WTC11 (cell line): ENCODE measurements at regions not wholly inside any gene's neighbourhood (a gene's known extent, or its start where the extent isn't known, plus 50 kb on each side); places are given as distances from the start of the nearest gene placed in this dataset.

ENCODE experiments used
- ATAC-seq: fragments of 200-7000 bp; cut with Tn5 transposase; 2 replicates; pipeline ENCODE4 v1.10.0; 2021; ENCODE audit warnings: mild to moderate bottlenecking, moderate library complexity
- CTCF ChIA-PET: fragments of 300-600 bp; sonication (Branson Sonifier 250); formaldehyde crosslinking; loops from one replicate; lab custom pipeline; 2021; ENCODE audit warnings: antibody characterized with exemption; lab: Charles Lee
- POLR2A ChIA-PET: fragments of 350-600 bp; sonication (Branson Sonifier 250); formaldehyde crosslinking; loops from one replicate; lab custom pipeline; 2021; ENCODE audit warnings: antibody characterized with exemption; lab: Charles Lee
- DNase-seq: peaks from one replicate; pipeline ENCODE4 v3.0.0; 2021; ENCODE audit warnings: low spot score
- H3K27ac Mint-ChIP-seq: 2 replicates; pipeline ENCODE4 v1.8.0; 2021; ENCODE audit warnings: mixed read lengths
- H3K27me3 Mint-ChIP-seq: 2 replicates; pipeline ENCODE4 v1.8.0; 2021; ENCODE audit warnings: low read depth, mild to moderate bottlenecking, moderate library complexity, mixed read lengths
- H3K36me3 Mint-ChIP-seq: 2 replicates; pipeline ENCODE4 v1.8.0; 2021; ENCODE audit warnings: mixed read lengths
- H3K4me1 Mint-ChIP-seq: 2 replicates; pipeline ENCODE4 v1.8.0; 2022; ENCODE audit warnings: mixed read lengths
- H3K4me3 Mint-ChIP-seq: 2 replicates; pipeline ENCODE4 v1.8.0; 2021; ENCODE audit warnings: mild to moderate bottlenecking, moderate library complexity, mixed read lengths
- H3K9me3 Mint-ChIP-seq: 2 replicates; pipeline ENCODE4 v1.8.0; 2021; ENCODE audit warnings: mixed read lengths
- ATF2 ChIP-seq: sonication (generic); formaldehyde crosslinking; IDR thresholded peaks from 2 replicates; pipeline ENCODE4 v1.8.1; 2022; ENCODE audit warnings: low read depth, missing genetic modification reagents, borderline replicate concordance
- ATF3 ChIP-seq: sonication (generic); formaldehyde crosslinking; conservative IDR thresholded peaks from 2 replicates; pipeline ENCODE4 v1.8.1; 2022; ENCODE audit warnings: mild to moderate bottlenecking, missing genetic modification reagents
- CBFB ChIP-seq: sonication (generic); formaldehyde crosslinking; IDR thresholded peaks from 2 replicates; pipeline ENCODE4 v1.8.1; 2022; ENCODE audit warnings: mild to moderate bottlenecking, low read depth, missing genetic modification reagents
- CDX4 ChIP-seq: fragments of 250-450 bp; sonication (Bioruptor Pico); IDR thresholded peaks from 2 replicates; pipeline ENCODE4 v1.9.0; 2021; ENCODE audit warnings: moderate library complexity, mild to moderate bottlenecking, inconsistent platforms, borderline replicate concordance
- ESRRA ChIP-seq: sonication (generic); formaldehyde crosslinking; IDR thresholded peaks from 2 replicates; pipeline ENCODE4 v1.8.1; 2022; ENCODE audit warnings: mild to moderate bottlenecking, missing genetic modification reagents, borderline replicate concordance
- FOXJ3 ChIP-seq: sonication (generic); formaldehyde crosslinking; IDR thresholded peaks from 2 replicates; pipeline ENCODE4 v1.9.0; 2021; ENCODE audit warnings: missing genetic modification reagents, mild to moderate bottlenecking, borderline replicate concordance
- FOXK1 ChIP-seq: sonication (generic); formaldehyde crosslinking; IDR thresholded peaks from 2 replicates; pipeline ENCODE4 v1.8.0; 2022; ENCODE audit warnings: mild to moderate bottlenecking, moderate library complexity, missing genetic modification reagents
- FOXP4 ChIP-seq: sonication (generic); formaldehyde crosslinking; IDR thresholded peaks from 2 replicates; pipeline ENCODE4 v1.8.0; 2022; ENCODE audit warnings: mild to moderate bottlenecking, missing genetic modification reagents
- GABPB1 ChIP-seq: sonication (generic); formaldehyde crosslinking; IDR thresholded peaks from 2 replicates; pipeline ENCODE4 v1.8.1; 2023; ENCODE audit warnings: mild to moderate bottlenecking, missing genetic modification reagents
- GRHL2 ChIP-seq: fragments of 250-450 bp; sonication (Bioruptor Pico); IDR thresholded peaks from 2 replicates; pipeline ENCODE4 v1.8.0; 2022; ENCODE audit warnings: mild to moderate bottlenecking, moderate library complexity; ENCODE audit not compliant: insufficient replicate concordance, severe bottlenecking
- IRF1 ChIP-seq: sonication (generic); formaldehyde crosslinking; IDR thresholded peaks from 2 replicates; pipeline ENCODE4 v1.8.0; 2023; ENCODE audit warnings: missing genetic modification reagents
- JUN ChIP-seq: sonication (generic); formaldehyde crosslinking; IDR thresholded peaks from 2 replicates; pipeline ENCODE4 v1.8.0; 2023; ENCODE audit warnings: mild to moderate bottlenecking, missing genetic modification reagents
- NFE2L1 ChIP-seq: sonication (generic); formaldehyde crosslinking; IDR thresholded peaks from 2 replicates; pipeline ENCODE4 v1.8.1; 2023; ENCODE audit warnings: missing genetic modification reagents
- NR1H2 ChIP-seq: sonication (generic); formaldehyde crosslinking; IDR thresholded peaks from 2 replicates; pipeline ENCODE4 v1.9.0; 2021; ENCODE audit warnings: mild to moderate bottlenecking, moderate library complexity, missing genetic modification reagents
- NR3C1 ChIP-seq: sonication (generic); formaldehyde crosslinking; conservative IDR thresholded peaks from 2 replicates; pipeline ENCODE4 v1.8.1; 2023; ENCODE audit warnings: low read depth, mild to moderate bottlenecking, missing genetic modification reagents
- SMAD4 ChIP-seq: sonication (generic); formaldehyde crosslinking; IDR thresholded peaks from 2 replicates; pipeline ENCODE4 v1.8.0; 2022; ENCODE audit warnings: mild to moderate bottlenecking, missing genetic modification reagents
- SOX15 ChIP-seq: fragments of 250-450 bp; sonication (Bioruptor Pico); IDR thresholded peaks from 2 replicates; pipeline ENCODE4 v1.9.0; 2021; ENCODE audit warnings: mild to moderate bottlenecking
- TEAD4 ChIP-seq: sonication (generic); formaldehyde crosslinking; IDR thresholded peaks from 2 replicates; pipeline ENCODE4 v1.8.0; 2022; ENCODE audit warnings: mild to moderate bottlenecking, missing genetic modification reagents
- USF2 ChIP-seq: sonication (generic); formaldehyde crosslinking; IDR thresholded peaks from 2 replicates; pipeline ENCODE4 v1.8.1; 2023; ENCODE audit warnings: mild to moderate bottlenecking, missing genetic modification reagents, moderate library complexity
- ZNF219 ChIP-seq: sonication (generic); formaldehyde crosslinking; IDR thresholded peaks from 2 replicates; pipeline ENCODE4 v1.8.0; 2023; ENCODE audit warnings: missing genetic modification reagents, mild to moderate bottlenecking, borderline replicate concordance
- ZNF232 ChIP-seq: sonication (generic); formaldehyde crosslinking; IDR thresholded peaks from 2 replicates; pipeline ENCODE4 v1.8.0; 2022; ENCODE audit warnings: mild to moderate bottlenecking, missing genetic modification reagents
- ZNF263 ChIP-seq: sonication (generic); formaldehyde crosslinking; IDR thresholded peaks from 2 replicates; pipeline ENCODE4 v1.8.1; 2022; ENCODE audit warnings: low read depth, mild to moderate bottlenecking, moderate library complexity, missing genetic modification reagents
- ZNF425 ChIP-seq: fragments of 250-450 bp; sonication (Bioruptor Pico); conservative IDR thresholded peaks from 2 replicates; pipeline ENCODE4 v1.9.0; 2021; ENCODE audit warnings: mild to moderate bottlenecking

GRCh38 chr9:7973123-7973522 is 173.5 kb upstream of the DMAC1 start (continued):
- TF ChIP-seq IRF1: no peak
- no peak for TF ChIP-seq GRHL2
- no peak for TF ChIP-seq NFE2L1 (CRISPR knock-in tag)
- TF ChIP-seq CBFB (CRISPR knock-in tag): no peak
- no peak for TF ChIP-seq FOXP4
- TF ChIP-seq ESRRA (CRISPR knock-in tag): no peak
- TF ChIP-seq FOXK1 (CRISPR knock-in tag): no peak

GRCh38 chr9:7970681-7971330 is 171.2 kb upstream of the DMAC1 start:
- Mint-ChIP-seq H3K4me1 (peaks cover 23% of the 10 kb centered on the region), H3K4me3 (no peak overlapping the region), H3K36me3 (no peaks in the 10 kb centered on the region)
- no peak for ATAC-seq
- POLR2A ChIA-PET: no interaction called here
- TF ChIP-seq FOXJ3 (CRISPR knock-in tag): no peak
- no peak for TF ChIP-seq ATF2
- TF ChIP-seq ZNF263 (CRISPR knock-in tag): no peak
- no peak for TF ChIP-seq JUN (CRISPR knock-in tag)
- TF ChIP-seq ZNF232 (CRISPR knock-in tag): no peak
- TF ChIP-seq ATF3 (CRISPR knock-in tag): no peak
- TF ChIP-seq SOX15 (CRISPR knock-in tag): no peak
- TF ChIP-seq, all 79 proteins: peak for 0
- CTCF ChIA-PET: interaction anchor here (0.6 kb wide), 1 partner anchor 1037 kb away, joined by 3 read pairs; no protein-coding TSS in a partner anchor
- Mint-ChIP-seq H3K9me3 (no peaks in the 10 kb centered on the region), H3K27ac (no peak overlapping the region), H3K27me3 (no peaks in the 10 kb centered on the region)
- no peak for DNase-seq

GRCh38 chr9:7968687-7969086 is 169.1 kb upstream of the DMAC1 start:
- DNase-seq (no peak), ATAC-seq (no peak)
- no peak overlapping the region for H3K4me3 Mint-ChIP-seq
- peaks cover 18% of the 10 kb centered on the region for H3K4me1 Mint-ChIP-seq
- H3K36me3 Mint-ChIP-seq: no peaks in the 10 kb centered on the region
- H3K27ac Mint-ChIP-seq: no peak overlapping the region
- POLR2A ChIA-PET: no interaction called here
- H3K27me3 Mint-ChIP-seq: no peaks in the 10 kb centered on the region
- CTCF ChIA-PET: no interaction called here
- no peaks in the 10 kb centered on the region for H3K9me3 Mint-ChIP-seq
- TF ChIP-seq FOXJ3 (CRISPR knock-in tag) (no peak), ZNF425 (CRISPR knock-in tag) (no peak), NR3C1 (CRISPR knock-in tag) (no peak), CDX4 (no peak), NR1H2 (CRISPR knock-in tag) (no peak), GABPB1 (CRISPR knock-in tag) (no peak), FOXP4 (no peak), SMAD4 (CRISPR knock-in tag) (no peak), USF2 (CRISPR knock-in tag) (no peak), TEAD4 (CRISPR knock-in tag) (no peak), ESRRA (CRISPR knock-in tag) (no peak), ZNF263 (CRISPR knock-in tag) (no peak), ZNF219 (no peak)
